Prostate gland (tissue), 2 donors: ENCODE measurements at regions not wholly inside any gene's neighbourhood (a gene's known extent, or its start where the extent isn't known, plus 50 kb on each side); places are given as distances from the start of the nearest gene placed in this dataset.

Experiments used
- DNase-seq: peaks from one replicate; pipeline ENCODE4 v3.0.0-alpha.2; 2019; ENCODE audit warnings: low spot score
- H3K27ac ChIP-seq, 2 donors: fragments of 200-600 bp; sonication (generic); 2 replicates each; pipeline ENCODE4 v1.5.1; 2017 to 2019
- H3K27me3 ChIP-seq: fragments of 200-600 bp; sonication (generic); replicated peaks from 2 replicates; pipeline ENCODE4 v1.5.1; 2019; ENCODE audit not compliant: insufficient read depth
- H3K36me3 ChIP-seq, 2 donors: fragments of 200-600 bp; sonication (generic); 1 replicate in 1 of 2; 2 replicates in 1 of 2; pipeline versions ENCODE4 v1.5.1 to v1.8.1; 2017 to 2019
- H3K4me1 ChIP-seq: fragments of 200-600 bp; sonication (generic); replicated peaks from 2 replicates; pipeline ENCODE4 v1.5.1; 2019
- H3K4me3 ChIP-seq, 2 donors: fragments of 200-600 bp; sonication (generic); 2 replicates each; pipeline ENCODE4 v1.5.1; 2017 to 2019
- H3K9me3 ChIP-seq: fragments of 200-600 bp; sonication (generic); 2 replicates; pipeline ENCODE4 v1.5.1; 2017
- POLR2A ChIP-seq: fragments of 450-650 bp; IDR thresholded peaks from one replicate; pipeline ENCODE4 v1.6.1; 2016; ENCODE audit warnings: antibody characterized with exemption, mild to moderate bottlenecking
- POLR2AphosphoS5 ChIP-seq: sonication (generic); formaldehyde crosslinking; IDR thresholded peaks from one replicate; pipeline ENCODE4 v1.6.1; 2017; ENCODE audit warnings: antibody characterized with exemption
- WGBS: methylation state at CpG from one replicate; pipeline ENCODE4 v1.1.5; 2018; 5-methylcytosine and 5-hydroxymethylcytosine counted together
- intact Hi-C: fragments of 100-400 bp; cut with DNase I; formaldehyde crosslinking; loops from one replicate; pipeline ENCODE4 v1.14.2; 2022
- TF ChIP-seq, protein P1 (sequence below), 4 experiments: fragments of 200-600 bp in 2 of 4; fragments of 450-650 bp in 2 of 4; sonication (generic) in 2 of 4; IDR thresholded peaks; 1 replicate in 3 of 4; 2 replicates in 1 of 4; pipeline ENCODE4 v1.5.1; 2016 to 2019; ENCODE audit warnings: antibody characterized with exemption in 4 of 4, mild to moderate bottlenecking in 2 of 4, moderate library complexity in 2 of 4

DNA sequence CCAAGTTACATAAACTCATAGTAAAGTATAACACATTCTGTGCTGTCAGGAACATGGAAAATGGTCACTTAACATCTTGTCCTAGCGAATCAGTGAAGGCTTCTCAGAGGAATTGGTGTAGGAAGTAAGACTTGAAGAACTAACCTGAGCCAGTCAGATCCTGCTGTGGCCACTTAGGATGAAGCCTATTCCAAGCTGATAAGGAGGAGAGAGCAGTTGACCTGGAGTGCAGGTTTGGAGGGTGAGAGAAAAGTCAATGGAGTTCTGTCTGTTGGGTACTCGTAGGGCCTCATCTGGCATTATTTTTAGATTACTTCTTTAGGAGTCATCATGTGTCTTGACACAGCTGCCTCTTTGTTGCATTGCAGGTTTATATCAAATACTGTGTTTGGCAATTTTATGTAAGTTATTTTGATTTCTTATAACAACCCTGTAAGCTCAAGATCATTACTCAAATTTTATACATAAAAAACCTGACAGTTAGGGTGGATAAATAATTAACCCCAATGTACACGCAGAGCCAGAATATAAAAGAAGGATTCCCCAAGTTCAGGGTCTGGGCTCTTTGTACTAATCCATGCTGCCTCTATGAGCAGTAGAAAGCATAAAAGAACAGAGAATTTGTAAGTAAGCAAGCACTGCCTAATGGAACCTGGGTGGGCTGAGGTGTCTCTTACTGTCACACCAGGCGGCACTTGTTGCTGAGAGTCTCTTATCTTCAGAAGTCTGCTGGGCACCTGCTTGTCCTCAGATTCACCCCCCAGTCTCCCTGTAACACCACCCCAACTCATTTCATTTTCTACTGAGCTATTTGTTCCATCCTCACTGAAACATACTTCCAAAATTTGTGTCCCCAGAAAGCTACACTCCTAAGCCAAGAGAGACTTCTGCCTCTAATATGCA, 252.1 kb upstream of the NT5C1B start:
- Histone ChIP-seq H3K27me3 (no peaks in the 10 kb centered on the region), H3K27ac (no peak overlapping the region), H3K4me1 (no peaks in the 10 kb centered on the region), H3K4me3 (no peak overlapping the region), H3K9me3 (no peaks in the 10 kb centered on the region), H3K36me3 (no peaks in the 10 kb centered on the region)
- TF ChIP-seq, protein P1, sequence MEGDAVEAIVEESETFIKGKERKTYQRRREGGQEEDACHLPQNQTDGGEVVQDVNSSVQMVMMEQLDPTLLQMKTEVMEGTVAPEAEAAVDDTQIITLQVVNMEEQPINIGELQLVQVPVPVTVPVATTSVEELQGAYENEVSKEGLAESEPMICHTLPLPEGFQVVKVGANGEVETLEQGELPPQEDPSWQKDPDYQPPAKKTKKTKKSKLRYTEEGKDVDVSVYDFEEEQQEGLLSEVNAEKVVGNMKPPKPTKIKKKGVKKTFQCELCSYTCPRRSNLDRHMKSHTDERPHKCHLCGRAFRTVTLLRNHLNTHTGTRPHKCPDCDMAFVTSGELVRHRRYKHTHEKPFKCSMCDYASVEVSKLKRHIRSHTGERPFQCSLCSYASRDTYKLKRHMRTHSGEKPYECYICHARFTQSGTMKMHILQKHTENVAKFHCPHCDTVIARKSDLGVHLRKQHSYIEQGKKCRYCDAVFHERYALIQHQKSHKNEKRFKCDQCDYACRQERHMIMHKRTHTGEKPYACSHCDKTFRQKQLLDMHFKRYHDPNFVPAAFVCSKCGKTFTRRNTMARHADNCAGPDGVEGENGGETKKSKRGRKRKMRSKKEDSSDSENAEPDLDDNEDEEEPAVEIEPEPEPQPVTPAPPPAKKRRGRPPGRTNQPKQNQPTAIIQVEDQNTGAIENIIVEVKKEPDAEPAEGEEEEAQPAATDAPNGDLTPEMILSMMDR (IDR thresholded peaks at IDR 0.05): no peak
- TF ChIP-seq POLR2A (no peak), POLR2AphosphoS5 (no peak)
- no peak for DNase-seq
- intact Hi-C loops: no loop called here
- WGBS: 84% methylated on average over 4 of the region's 4 CpGs

DNA sequence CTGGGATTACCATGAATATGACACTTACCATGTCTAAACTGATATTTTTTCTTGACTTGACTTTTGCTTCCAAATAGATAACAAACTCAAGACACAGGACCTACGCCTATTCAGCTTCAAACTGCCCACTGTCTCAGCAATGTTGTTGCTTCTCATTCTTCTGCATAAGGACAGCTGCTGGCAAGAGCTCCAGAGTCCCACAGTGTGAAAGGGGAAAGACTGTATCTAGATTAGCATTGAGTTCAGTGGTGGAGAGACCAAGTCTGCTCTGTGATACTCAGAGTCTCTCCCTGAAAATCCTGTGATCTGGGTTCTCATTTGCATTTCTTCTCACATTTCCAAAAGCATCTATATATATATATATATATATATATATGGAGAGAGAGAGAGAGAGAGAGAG, 247.9 kb upstream of the NT5C1B start:
- WGBS: 100% methylated on average over 1 of the region's 1 CpG
- Histone ChIP-seq H3K9me3 (no peaks in the 10 kb centered on the region), H3K36me3 (no peaks in the 10 kb centered on the region), H3K4me3 (no peak overlapping the region), H3K27me3 (no peaks in the 10 kb centered on the region), H3K27ac (no peak overlapping the region), H3K4me1 (no peaks in the 10 kb centered on the region)
- intact Hi-C loops: no loop called here
- no peak for DNase-seq
- TF ChIP-seq POLR2A (no peak), POLR2AphosphoS5 (no peak)
- TF ChIP-seq, protein P1 (IDR thresholded peaks at IDR 0.05): no peak

DNA sequence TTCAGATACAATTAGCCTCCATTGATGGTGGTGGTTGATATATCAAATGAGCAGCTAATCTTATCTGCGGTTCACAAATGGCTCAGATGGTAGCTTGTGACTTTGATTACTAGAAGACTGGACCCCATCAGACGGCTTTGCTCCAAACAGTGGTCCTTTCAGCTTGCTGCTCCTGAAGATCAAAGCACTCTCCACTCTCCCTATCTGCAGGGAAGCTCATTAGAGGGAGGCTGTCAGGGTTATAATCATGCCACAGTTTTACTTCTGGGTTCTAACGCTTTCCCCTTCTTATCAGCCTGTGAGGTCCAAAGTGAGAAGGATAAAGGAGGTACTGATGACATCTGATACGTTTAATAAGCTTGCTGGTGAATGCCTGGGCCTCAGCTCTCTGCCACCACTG, 247.1 kb upstream of the NT5C1B start:
- H3K27ac ChIP-seq: no peak overlapping the region
- DNase-seq: no peak
- no peaks in the 10 kb centered on the region for H3K36me3 ChIP-seq
- no peak overlapping the region for H3K4me3 ChIP-seq
- H3K27me3 ChIP-seq: no peaks in the 10 kb centered on the region
- WGBS: 91% methylated on average over 4 of the region's 4 CpGs
- no peaks in the 10 kb centered on the region for H3K9me3 ChIP-seq
- intact Hi-C loops: no loop called here
- peaks cover 2% of the 10 kb centered on the region for H3K4me1 ChIP-seq
- TF ChIP-seq, protein P1 (IDR thresholded peaks at IDR 0.05): no peak
- TF ChIP-seq POLR2A (no peak), POLR2AphosphoS5 (no peak)

DNA sequence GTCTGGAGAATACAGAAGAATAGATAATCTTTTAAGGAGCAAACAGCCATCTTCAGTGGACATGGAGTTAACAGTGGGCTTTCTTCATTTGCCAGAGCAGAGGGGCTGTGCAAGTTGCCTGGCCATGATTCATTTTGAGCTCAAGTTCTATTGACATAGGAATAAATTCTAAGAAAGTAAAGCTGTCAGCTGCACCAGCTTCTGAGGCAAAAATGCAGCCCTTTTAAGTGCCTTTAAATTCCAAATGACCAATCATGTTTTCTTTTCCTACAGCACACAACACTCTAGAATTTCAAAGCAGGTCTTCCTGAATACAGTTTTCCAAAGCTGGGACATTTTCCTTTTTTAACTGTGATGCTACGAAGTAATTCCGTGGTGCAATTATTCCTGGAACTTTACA, 246.4 kb upstream of the NT5C1B start:
- no peaks in the 10 kb centered on the region for H3K27me3 ChIP-seq
- intact Hi-C loops: no loop called here
- TF ChIP-seq, protein P1 (IDR thresholded peaks at IDR 0.05): no peak
- TF ChIP-seq POLR2AphosphoS5: no peak
- 92% methylated on average over 2 of the region's 2 CpGs for WGBS
- H3K9me3 ChIP-seq: no peaks in the 10 kb centered on the region
- H3K27ac ChIP-seq: no peak overlapping the region
- peaks cover 3% of the 10 kb centered on the region for H3K4me1 ChIP-seq
- H3K4me3 ChIP-seq: no peak overlapping the region
- H3K36me3 ChIP-seq: no peaks in the 10 kb centered on the region
- no peak for DNase-seq

DNA sequence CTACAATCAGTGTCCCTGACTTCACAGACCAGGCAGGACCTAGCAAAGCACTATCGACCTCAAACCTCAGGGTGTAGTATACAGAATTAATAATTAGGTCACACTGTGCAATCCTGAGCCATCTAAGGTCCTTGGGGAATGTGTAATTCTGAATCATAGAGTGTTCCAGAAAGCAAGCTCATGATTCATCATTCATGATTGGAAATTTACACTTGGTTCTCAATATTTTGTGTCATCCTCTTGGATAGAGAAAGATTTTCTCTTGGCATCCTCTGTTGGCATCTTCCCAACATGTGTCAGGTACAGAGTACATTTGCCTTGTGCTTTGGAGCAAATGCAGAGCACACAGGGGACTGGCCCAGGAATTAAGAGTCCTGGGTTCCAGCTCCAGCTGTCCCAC, 245.0 kb upstream of the NT5C1B start:
- H3K4me1 ChIP-seq: peaks cover 3% of the 10 kb centered on the region
- 40% methylated on average over 1 of the region's 1 CpG for whole genome bisulfite sequencing
- no peaks in the 10 kb centered on the region for H3K9me3 ChIP-seq
- intact Hi-C loops: no loop called here
- H3K4me3 ChIP-seq: no peak overlapping the region
- no peak for TF ChIP-seq POLR2AphosphoS5
- TF ChIP-seq, protein P1 (IDR thresholded peaks at IDR 0.05): no peak
- TF ChIP-seq POLR2A: no peak
- no peak overlapping the region for H3K27ac ChIP-seq
- no peaks in the 10 kb centered on the region for H3K27me3 ChIP-seq
- H3K36me3 ChIP-seq: no peaks in the 10 kb centered on the region
- DNase-seq: no peak
